ENCODE measurements at regions not wholly inside any gene's neighbourhood (a gene's known extent, or its start where the extent isn't known, plus 50 kb on each side); places are given as distances from the start of the nearest gene placed in this dataset.
A peak's percentile ranks its signal among the peaks of the same experiment; 100 is the strongest.
"Not testable (repeated sequence)": the region's sequence is repeated elsewhere in the genome, so short reads cannot be mapped to it uniquely, and the experiment has no call there.

- DNase-seq, result no peak
Observed at GRCh38 chr6:71642120-71642519, 244.2 kb upstream of the RIMS1 start.

- DNase-seq, result no peak
Observed at GRCh38 chr6:71642793-71643192, 243.6 kb upstream of the RIMS1 start.

- no peak for DNase-seq
Observed at GRCh38 chr6:71645299-71645698, 241.1 kb upstream of the RIMS1 start.

GRCh38 chr6:71649915-71650314, 236.4 kb upstream of the RIMS1 start:
- no peak for DNase-seq

DNA sequence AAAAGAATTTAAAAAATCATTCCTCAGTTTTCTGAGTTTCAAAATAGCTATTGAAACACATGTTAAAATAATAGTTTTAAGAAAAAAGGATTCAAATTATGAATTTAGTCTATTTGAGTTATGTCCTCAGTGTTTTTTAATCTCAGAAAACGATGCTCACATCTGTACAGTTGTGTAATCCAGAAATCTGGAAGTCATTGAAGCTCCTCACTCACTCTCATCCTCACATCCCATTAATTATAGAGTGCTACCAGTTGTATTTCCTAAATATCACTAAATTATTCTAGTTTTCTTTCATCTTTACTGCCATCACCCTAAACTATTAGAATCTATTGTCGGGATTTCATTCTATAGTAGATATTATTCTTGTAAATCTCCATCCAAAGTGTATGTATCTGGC, 234.7 kb upstream of the RIMS1 start:
- no peak for DNase-seq

DNA sequence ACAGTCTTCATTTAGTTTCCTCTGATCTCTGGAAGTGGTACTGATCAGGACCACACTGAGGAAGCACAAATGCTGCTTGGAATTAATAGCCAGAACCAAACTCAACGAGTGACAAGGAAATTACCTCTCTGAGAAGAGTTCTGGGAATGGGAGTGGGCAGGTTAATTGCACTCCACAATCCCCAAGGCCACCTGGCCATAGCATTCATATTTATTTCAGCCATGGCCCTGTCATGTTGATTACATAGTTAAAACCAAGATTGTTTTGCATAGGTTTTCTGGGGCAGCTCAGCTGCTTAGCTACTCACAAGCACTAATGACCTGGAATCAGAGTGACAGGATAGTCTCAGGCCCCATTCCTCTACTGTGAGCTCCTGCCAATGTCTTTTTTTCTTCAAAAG, 230.2 kb upstream of the RIMS1 start:
- DNase-seq, result no peak

- DNase-seq, result no peak
Observed at GRCh38 chr6:71665931-71666330, 220.4 kb upstream of the RIMS1 start.

DNA sequence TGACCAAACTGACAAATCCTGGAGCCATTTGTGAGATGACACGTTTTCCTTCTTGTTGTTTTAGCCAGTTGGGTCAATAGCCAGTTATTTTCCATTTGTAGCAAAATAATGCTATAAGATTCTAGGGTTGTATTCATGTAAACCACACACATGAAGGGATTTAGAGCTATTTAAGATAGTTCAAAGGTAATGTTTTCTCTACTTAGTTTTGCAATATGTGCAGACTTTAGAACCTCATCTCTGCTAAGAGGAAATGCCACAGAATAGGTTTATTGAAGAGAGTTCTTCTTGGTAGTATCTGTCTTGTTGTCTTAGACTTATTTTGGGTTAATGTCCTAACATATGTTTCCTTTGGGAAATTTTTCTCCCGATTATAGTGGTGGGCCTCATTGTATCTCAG, 213.5 kb upstream of the RIMS1 start:
- DNase-seq, result no peak

- no peak for DNase-seq
Observed at GRCh38 chr6:71675386-71675785, 211.0 kb upstream of the RIMS1 start.

DNA sequence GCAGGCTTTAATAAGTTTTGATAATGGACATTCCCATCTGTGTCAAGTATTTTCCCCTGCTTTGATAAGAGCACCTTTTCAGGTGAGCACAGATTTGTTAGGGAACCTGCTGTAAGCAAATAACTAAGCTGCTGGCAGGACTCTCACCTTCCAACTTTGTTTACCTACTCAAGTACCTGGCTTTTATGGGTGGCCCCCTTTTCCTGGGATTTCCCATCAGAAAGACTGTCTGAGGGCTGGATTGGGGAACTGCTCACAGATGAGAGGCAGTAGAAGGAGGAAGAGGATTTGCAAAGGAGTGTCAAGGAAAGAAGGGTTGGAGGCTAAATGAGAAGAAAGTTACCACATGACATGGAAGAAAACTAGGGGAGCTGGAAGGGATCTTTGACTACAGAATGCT, 210.1 kb upstream of the RIMS1 start:
- no peak for DNase-seq

- no peak for DNase-seq
Observed at GRCh38 chr6:71678091-71678490, 208.3 kb upstream of the RIMS1 start.

DNA sequence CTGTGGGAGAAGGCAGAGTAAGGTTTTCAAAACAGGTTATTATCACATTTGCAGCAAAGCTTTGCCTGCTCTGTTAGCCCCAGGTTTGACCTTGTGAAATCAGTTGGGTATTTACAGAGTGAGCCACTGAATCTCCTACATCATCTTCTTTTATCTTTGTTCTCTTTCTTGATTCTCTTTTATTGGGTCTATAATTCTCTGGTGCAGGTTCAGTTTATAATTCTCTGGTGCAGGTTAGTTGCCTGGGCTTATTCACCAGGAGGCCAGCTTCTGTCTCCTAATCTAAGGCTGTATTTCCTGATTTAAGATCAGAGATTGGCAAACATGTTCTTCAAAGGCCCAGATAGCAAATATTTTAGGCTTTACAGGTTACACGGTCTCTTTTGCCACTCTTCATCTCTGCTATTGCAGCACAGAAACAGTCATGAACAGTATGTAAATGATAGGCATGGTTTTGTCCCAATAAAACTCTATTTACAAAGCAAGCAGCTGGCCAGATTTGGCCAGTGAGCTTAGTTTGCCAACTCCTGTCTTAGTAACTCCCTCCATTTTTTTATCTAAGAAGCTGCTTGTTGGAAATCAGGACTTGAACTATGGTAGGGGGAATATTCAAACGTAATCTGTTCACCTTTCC, 205.0 kb upstream of the RIMS1 start:
- no peak for DNase-seq

GRCh38 chr6:71686021-71686677, 200.2 kb upstream of the RIMS1 start:
- DNase-seq, result not testable (repeated sequence)

DNA sequence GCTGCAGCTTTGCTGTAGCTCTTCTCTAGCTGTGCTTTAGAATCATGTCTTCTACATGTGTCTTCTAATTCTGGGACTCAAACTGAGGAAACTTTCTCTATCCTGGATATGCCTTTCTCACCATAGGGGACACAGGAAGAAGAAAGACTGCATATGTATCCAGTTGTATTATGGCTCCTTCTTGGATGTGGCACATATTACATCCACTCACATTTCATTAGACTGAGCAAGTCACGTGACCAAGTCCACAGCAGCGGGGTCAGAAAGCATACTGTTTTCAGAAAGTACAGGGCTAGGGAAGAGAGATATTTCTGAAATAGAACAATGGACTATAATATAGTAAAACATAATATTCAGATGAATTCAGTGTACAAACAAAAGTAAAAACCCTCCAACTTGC, 187.6 kb upstream of the RIMS1 start:
- no peak for DNase-seq

DNA sequence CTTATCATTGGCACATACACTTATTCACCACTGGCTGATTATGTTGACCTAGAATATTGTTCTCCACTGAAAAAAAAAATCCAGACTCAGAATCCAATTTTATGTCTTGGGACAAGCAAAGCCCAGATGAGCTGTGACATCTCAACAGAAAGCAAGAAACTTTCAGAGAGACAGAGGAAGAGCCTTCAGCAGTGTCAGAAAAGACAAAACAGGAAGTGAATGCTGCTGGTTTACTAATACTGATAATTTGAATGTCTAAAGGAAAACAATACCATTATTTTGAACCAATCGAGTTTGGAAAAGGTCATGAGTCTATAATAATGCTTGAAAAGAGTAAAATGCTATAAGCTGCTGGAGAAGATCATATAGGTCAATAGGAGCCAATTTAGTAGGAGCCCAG, 179.8 kb upstream of the RIMS1 start:
- DNase-seq, result no peak

DNA sequence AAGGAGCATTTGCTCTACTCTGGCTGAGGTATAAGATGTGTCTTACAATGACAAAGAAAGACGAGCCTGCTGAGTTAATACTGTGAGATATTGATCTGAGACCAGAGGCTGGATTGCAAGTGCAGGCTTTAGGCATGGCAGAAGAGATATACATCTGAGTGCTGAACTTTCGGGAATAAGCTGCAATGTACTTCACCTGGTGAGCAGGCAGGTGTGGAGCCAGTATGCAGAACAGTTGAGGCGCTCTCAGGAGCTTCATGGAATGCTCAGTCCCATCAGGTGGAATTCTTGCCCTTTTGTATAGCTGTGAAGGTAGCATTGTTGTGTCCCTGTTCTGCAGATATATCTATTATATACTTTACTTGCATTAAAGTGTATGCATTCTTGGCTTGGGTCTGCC, 179.3 kb upstream of the RIMS1 start:
- no peak for DNase-seq

DNA sequence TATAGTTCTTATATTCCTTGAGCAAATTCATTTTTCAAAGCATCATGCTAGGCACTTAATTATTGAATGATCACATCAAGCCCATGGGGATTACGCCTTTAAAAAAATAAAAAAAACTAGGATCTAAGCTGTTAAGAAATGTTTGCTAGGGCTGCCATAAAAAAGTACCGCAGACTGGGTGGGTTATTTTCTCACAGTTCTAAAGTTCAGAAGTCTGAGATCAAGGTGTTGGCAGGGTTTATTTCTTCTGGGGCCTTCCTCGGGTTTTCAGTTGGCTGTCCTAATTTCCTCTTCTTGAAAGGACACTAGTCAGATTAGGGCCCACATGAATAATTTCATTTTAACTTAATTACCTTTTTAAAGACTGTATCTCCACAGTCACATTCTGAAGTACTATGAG, 165.6 kb upstream of the RIMS1 start:
- DNase-seq, result no peak

DNA sequence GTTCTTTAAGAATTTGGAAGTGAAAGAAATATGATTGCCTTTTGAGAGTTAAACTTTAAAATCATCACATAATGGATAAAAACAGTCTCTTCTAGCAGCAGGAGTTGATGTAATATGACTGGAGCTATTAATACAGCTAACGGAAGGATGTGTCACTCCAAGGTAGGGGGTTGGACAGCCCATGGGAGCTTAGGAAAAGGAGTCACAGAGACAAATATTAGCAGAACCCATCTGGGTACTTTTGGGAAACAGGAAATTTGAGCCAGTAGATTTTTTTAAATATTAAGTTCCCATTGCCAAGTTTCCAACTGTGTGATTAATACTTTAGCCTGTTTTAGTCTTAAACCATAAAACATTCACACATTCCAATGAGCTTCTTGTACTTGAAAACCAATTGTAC, 164.7 kb upstream of the RIMS1 start:
- peak; percentile 21 for DNase-seq

DNA sequence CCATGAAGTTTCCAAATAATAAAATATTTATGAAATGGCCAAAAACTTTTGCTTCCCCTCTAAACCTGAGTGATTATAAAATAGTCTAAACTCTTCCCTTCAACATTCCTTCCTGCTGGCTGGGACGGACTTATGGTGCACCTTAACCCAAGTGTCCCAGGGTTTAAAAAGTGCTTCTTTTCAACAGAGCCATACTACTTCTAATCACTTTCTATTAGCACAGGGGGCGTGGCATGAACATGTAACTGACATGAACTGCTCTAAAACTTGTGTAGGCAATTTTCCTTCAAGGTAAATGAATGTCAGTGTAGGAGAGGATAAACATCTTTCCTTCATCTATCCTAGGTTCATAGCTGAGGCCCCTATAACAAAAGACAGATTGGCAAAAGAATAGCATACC, 163.6 kb upstream of the RIMS1 start:
- no peak for DNase-seq

GRCh38 chr6:71724456-71725125, 161.8 kb upstream of the RIMS1 start:
- no peak for DNase-seq

DNA sequence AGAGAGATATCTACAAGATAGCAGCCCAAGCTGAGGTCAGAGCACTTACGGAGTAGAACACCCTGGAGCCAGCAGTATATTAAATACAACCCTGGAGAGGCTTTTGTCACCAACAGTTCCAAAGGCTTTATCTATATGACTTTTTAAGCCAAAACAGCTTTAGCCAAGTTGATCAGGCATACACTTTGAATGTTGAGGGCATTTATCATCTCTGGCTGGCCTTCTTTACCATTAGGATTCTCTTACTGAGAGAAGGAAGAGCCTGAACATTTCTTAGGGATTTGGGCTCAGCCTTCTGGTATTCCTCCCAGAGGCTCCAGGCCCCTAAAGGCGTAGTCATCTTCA, 161.3 kb upstream of the RIMS1 start:
- DNase-seq, result no peak

DNA sequence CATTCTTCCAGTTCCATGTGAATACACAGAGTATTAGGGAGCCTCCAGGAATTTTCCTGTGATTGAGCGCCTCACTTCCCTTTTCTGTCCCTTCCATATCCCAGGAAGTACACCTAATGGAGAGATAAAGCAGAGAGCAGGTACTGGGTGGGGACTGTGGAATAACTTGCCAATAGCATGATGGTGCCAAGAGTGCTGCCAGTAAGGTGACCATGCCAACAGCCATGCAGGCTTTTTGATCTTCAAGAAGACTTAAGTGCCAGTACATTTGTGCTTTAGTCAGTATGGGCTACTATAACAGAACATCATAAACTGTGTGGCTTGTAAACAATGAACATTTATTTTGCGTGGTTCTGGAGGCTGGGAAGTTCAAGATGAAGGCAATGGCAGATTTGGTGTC, 160.2 kb upstream of the RIMS1 start:
- DNase-seq, result no peak

GRCh38 chr6:71727632-71728294, 158.6 kb upstream of the RIMS1 start:
- DNase-seq, result no peak

GRCh38 chr6:71730284-71730683, 156.1 kb upstream of the RIMS1 start:
- DNase-seq, result no peak

Measured in femur (tissue), 1 donor.